ENCODE measurements at regions not wholly inside any gene's neighbourhood (a gene's known extent, or its start where the extent isn't known, plus 50 kb on each side); places are given as distances from the start of the nearest gene placed in this dataset.

GRCh38 chr11:71356280-71356876 is 91.8 kb downstream of the DHCR7 start:
- no peak for DNase-seq

- no peak for DNase-seq
Measured at GRCh38 chr11:71355281-71355680, 92.9 kb downstream of the DHCR7 start.

- DNase-seq = no peak
Measured at GRCh38 chr11:71354394-71355105, 93.6 kb downstream of the DHCR7 start.

GRCh38 chr11:71352748-71353147 is 95.4 kb downstream of the DHCR7 start:
- DNase-seq = no peak

- no peak for DNase-seq
Measured at GRCh38 chr11:71352226-71352625, 96.0 kb downstream of the DHCR7 start.

- no peak for DNase-seq
Measured at GRCh38 chr11:71349627-71350026, 97.2 kb upstream of the SHANK2 start.

GRCh38 chr11:71343828-71344400 is 91.5 kb upstream of the SHANK2 start:
- DNase-seq = no peak

- peak; percentile 1 for DNase-seq
Measured at GRCh38 chr11:71342951-71343827, 90.8 kb upstream of the SHANK2 start.

GRCh38 chr11:71342116-71342515 is 89.7 kb upstream of the SHANK2 start:
- DNase-seq = no peak

GRCh38 chr11:71341596-71341995 is 89.2 kb upstream of the SHANK2 start:
- no peak for DNase-seq

- no peak for DNase-seq
Measured at GRCh38 chr11:71341173-71341572, 88.8 kb upstream of the SHANK2 start.

- no peak for DNase-seq
Measured at GRCh38 chr11:71340086-71340606, 87.8 kb upstream of the SHANK2 start.

- DNase-seq = no peak
Measured at GRCh38 chr11:71339396-71339881, 87.1 kb upstream of the SHANK2 start.

- DNase-seq = no peak
Measured at GRCh38 chr11:71338801-71339395, 86.5 kb upstream of the SHANK2 start.

GRCh38 chr11:71336996-71337754 is 84.8 kb upstream of the SHANK2 start:
- no peak for DNase-seq

- no peak for DNase-seq
Measured at GRCh38 chr11:71336176-71336995, 84.0 kb upstream of the SHANK2 start.

- no peak for DNase-seq
Measured at GRCh38 chr11:71335371-71335770, 83.0 kb upstream of the SHANK2 start.

- no peak for DNase-seq
Measured at GRCh38 chr11:71334191-71334590, 81.8 kb upstream of the SHANK2 start.

- DNase-seq = no peak
Measured at GRCh38 chr11:71333473-71333872, 81.1 kb upstream of the SHANK2 start.

GRCh38 chr11:71332447-71332846 is 80.1 kb upstream of the SHANK2 start:
- DNase-seq = no peak

- no peak for DNase-seq
Measured at GRCh38 chr11:71332046-71332445, 79.7 kb upstream of the SHANK2 start.
